A673 (cell line): ENCODE measurements at regions not wholly inside any gene's neighbourhood (a gene's known extent, or its start where the extent isn't known, plus 50 kb on each side); places are given as distances from the start of the nearest gene placed in this dataset.

Source experiments
- BruUV-seq: library from RNA; stranded (reverse); fragments of 400-500 nt; replicated peaks from 2 replicates; lab custom pipeline; 2021; lab: Mats Ljungman, UMichigan
- CTCF ChIA-PET: fragments of 300-600 bp; sonication (Branson Sonifier 250); formaldehyde crosslinking; loops from one replicate; lab custom pipeline; 2022; ENCODE audit warnings: antibody characterized with exemption; lab: Charles Lee
- POLR2A ChIA-PET: fragments of 300-600 bp; sonication (Branson Sonifier 250); formaldehyde crosslinking; loops from one replicate; lab custom pipeline; 2022; ENCODE audit warnings: antibody characterized with exemption; ENCODE audit not compliant: low non-redundant PET; lab: Charles Lee
- DNase-seq: peaks from one replicate; pipeline ENCODE4 v3.0.0-alpha.2; 2015; ENCODE audit warnings: low spot score
- H3K27ac ChIP-seq: fragments of 200-600 bp; sonication (generic); 2 replicates; pipeline ENCODE4 v1.5.1; 2016; ENCODE audit warnings: mixed run types, low read depth, mild to moderate bottlenecking, mixed read lengths, antibody characterized with exemption, low read length; ENCODE audit not compliant: poor library complexity, severe bottlenecking
- H3K27me3 ChIP-seq: fragments of 200-600 bp; sonication (generic); replicated peaks from 2 replicates; pipeline ENCODE4 v1.6.1; 2017; ENCODE audit warnings: mixed run types, low read depth, mild to moderate bottlenecking, mixed read lengths, antibody characterized with exemption, low read length; ENCODE audit not compliant: insufficient read depth, poor library complexity
- H3K36me3 ChIP-seq: fragments of 200-600 bp; sonication (generic); 2 replicates; pipeline ENCODE4 v1.6.1; 2016; ENCODE audit warnings: mixed run types, mild to moderate bottlenecking, mixed read lengths, antibody characterized with exemption, low read length; ENCODE audit not compliant: insufficient read depth, poor library complexity, severe bottlenecking
- H3K4me1 ChIP-seq: fragments of 200-600 bp; sonication (generic); 2 replicates; pipeline ENCODE4 v1.6.1; 2017; ENCODE audit warnings: mixed run types, mild to moderate bottlenecking, mixed read lengths, antibody characterized with exemption, low read length; ENCODE audit not compliant: insufficient read depth, poor library complexity, severe bottlenecking
- H3K4me3 ChIP-seq: fragments of 200-600 bp; sonication (generic); 2 replicates; pipeline ENCODE4 v1.5.1; 2016; ENCODE audit warnings: low read depth, mixed run types, mild to moderate bottlenecking, mixed read lengths, low read length; ENCODE audit not compliant: poor library complexity, severe bottlenecking
- H3K9me3 ChIP-seq: fragments of 200-600 bp; sonication (generic); 2 replicates; pipeline ENCODE4 v1.6.1; 2016; ENCODE audit warnings: mixed run types, low read depth, mild to moderate bottlenecking, mixed read lengths, antibody characterized with exemption, low read length; ENCODE audit not compliant: poor library complexity, severe bottlenecking
- EZH2 ChIP-seq: fragments of 200-600 bp; sonication (generic); IDR thresholded peaks from 2 replicates; pipeline ENCODE4 v1.6.1; 2017; ENCODE audit warnings: borderline replicate concordance, low read depth, mild to moderate bottlenecking, mixed read lengths, antibody characterized with exemption, low read length; ENCODE audit not compliant: poor library complexity, severe bottlenecking
- intact Hi-C: fragments of 100-400 bp; cut with micrococcal nuclease; formaldehyde crosslinking; loops from one replicate; pipeline ENCODE4 v1.10.0; 2022; ENCODE audit not compliant: unreplicated experiment
- TF ChIP-seq, protein P1 (sequence below): fragments of 300-800, 200-600 bp; sonication (generic); conservative IDR thresholded peaks from 2 replicates; pipeline ENCODE4 v1.5.1; 2017; ENCODE audit warnings: low read depth, mild to moderate bottlenecking, antibody characterized with exemption, low read length, moderate library complexity, mixed read lengths

DNA sequence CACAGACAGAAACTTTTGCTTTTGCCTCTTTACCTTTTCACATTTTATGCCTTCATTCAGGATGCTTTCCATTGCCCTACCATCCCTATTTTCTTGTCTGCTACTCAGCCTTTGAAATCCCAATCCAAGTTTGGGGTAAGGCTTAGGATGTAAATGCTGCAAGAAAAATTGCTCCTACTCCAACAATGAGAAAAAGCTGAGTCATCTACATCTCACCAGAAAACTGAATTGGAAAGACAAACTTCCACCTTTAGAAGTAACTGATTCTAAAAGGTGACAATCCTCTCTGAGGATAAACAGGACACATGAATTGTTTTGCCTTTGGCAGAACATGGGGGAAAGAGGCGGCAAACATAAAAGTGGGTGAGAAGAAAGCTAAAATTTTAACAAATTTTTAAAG, 295.6 kb downstream of the NR2F1-AS1 start:
- CTCF ChIA-PET = no interaction called here
- intact Hi-C loops = no loop called here
- no peak for DNase-seq
- TF ChIP-seq EZH2 = no peak
- TF ChIP-seq, protein P1, sequence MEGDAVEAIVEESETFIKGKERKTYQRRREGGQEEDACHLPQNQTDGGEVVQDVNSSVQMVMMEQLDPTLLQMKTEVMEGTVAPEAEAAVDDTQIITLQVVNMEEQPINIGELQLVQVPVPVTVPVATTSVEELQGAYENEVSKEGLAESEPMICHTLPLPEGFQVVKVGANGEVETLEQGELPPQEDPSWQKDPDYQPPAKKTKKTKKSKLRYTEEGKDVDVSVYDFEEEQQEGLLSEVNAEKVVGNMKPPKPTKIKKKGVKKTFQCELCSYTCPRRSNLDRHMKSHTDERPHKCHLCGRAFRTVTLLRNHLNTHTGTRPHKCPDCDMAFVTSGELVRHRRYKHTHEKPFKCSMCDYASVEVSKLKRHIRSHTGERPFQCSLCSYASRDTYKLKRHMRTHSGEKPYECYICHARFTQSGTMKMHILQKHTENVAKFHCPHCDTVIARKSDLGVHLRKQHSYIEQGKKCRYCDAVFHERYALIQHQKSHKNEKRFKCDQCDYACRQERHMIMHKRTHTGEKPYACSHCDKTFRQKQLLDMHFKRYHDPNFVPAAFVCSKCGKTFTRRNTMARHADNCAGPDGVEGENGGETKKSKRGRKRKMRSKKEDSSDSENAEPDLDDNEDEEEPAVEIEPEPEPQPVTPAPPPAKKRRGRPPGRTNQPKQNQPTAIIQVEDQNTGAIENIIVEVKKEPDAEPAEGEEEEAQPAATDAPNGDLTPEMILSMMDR = no peak
- BruUV-seq = no TSS peak
- POLR2A ChIA-PET = no interaction called here
- Histone ChIP-seq H3K9me3 (peaks cover 6% of the 10 kb centered on the region), H3K4me3 (no peak overlapping the region), H3K27me3 (no peaks in the 10 kb centered on the region), H3K4me1 (no peaks in the 10 kb centered on the region), H3K27ac (no peak overlapping the region), H3K36me3 (no peaks in the 10 kb centered on the region)

DNA sequence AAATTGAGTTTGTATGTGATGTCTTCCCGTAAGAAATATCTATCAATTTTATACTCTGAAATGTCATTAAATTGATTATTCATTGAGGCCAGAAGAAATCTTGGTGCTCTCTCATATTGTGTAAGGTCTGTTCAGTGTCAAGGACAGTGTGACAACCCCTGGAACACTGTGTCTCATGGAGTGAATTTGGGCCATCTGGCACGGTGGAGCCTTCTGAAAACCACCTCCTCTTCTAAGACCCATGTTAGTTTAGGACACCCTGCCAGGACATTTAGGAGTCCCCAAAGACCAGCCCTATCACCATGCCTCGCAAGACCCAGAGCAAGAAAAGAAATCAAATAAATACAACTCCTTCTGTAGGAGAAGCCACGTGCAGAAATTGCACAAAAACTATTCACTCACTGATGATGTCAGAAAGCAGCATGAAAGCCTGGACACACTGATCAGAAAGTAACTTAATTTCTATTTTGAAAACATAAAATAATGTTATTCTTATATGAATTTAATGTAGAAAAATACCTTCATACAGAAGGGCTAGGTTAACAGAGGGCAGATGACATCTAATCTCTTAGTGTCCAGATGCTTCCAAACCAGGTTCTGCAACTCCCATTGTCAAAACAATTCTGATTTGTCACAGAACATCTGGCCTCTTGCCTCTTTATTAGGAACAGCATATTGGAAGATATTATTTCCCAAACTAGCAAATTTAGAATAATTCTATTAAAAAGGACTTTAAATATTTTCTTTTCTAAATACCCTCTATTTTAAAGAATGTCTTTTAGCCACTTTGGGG, 298.8 kb downstream of the NR2F1-AS1 start:
- DNase-seq = no peak
- ChIA-PET POLR2A (no interaction called here), CTCF (no interaction called here)
- H3K27me3 ChIP-seq = no peaks in the 10 kb centered on the region
- no peaks in the 10 kb centered on the region for H3K36me3 ChIP-seq
- H3K9me3 ChIP-seq = peaks cover 4% of the 10 kb centered on the region
- H3K4me1 ChIP-seq = peaks cover 29% of the 10 kb centered on the region
- H3K27ac ChIP-seq = no peak overlapping the region
- BruUV-seq = no TSS peak
- intact Hi-C loops = no loop called here
- TF ChIP-seq, protein P1 = no peak
- TF ChIP-seq EZH2 = no peak
- no peak overlapping the region for H3K4me3 ChIP-seq

DNA sequence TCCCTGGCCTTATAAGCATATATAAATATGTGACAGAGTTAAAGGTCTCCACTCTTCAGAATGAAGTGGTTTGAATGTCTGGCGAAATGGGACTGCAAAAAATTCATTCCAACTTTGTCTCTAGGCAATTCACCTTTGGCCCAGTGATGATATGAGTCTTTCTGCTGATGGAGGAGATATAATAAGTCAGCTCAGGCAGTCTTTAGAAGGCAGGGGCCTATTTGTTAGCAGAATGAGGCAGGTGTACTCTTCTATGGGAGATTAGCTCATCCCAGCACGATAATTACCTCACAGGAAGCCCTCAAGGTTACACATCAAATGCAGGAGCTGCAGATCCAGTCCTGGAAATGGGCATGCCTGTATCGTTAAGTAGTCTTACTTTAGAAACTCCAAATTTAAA, 300.5 kb downstream of the NR2F1-AS1 start:
- H3K36me3 ChIP-seq = no peaks in the 10 kb centered on the region
- no peak overlapping the region for H3K27ac ChIP-seq
- no peaks in the 10 kb centered on the region for H3K27me3 ChIP-seq
- no peak overlapping the region for H3K4me3 ChIP-seq
- POLR2A ChIA-PET = no interaction called here
- no peak for DNase-seq
- peaks cover 31% of the 10 kb centered on the region for H3K4me1 ChIP-seq
- TF ChIP-seq, protein P1 = no peak
- no peak for TF ChIP-seq EZH2
- CTCF ChIA-PET = no interaction called here
- no peaks in the 10 kb centered on the region for H3K9me3 ChIP-seq
- intact Hi-C loops = no loop called here
- BruUV-seq = no TSS peak
